Activated CD4-positive, alpha-beta T cell treated with anti-CD3 and anti-CD28 coated beads, Interleukin-2, amount 10 ng/mL, durations not matched to agents 24 days and 14 days (primary cell): ENCODE measurements at regions not wholly inside any gene's neighbourhood (a gene's known extent, or its start where the extent isn't known, plus 50 kb on each side); places are given as distances from the start of the nearest gene placed in this dataset.

Experiments
- DNase-seq: peaks from one replicate; pipeline ENCODE4 v3.0.0; 2022
- H3K27ac Mint-ChIP-seq: one replicate; pipeline ENCODE4 v1.8.0; 2022; ENCODE audit warnings: mild to moderate bottlenecking, mixed read lengths
- H3K27me3 Mint-ChIP-seq: one replicate; pipeline ENCODE4 v1.8.0; 2022; ENCODE audit warnings: mixed read lengths
- H3K36me3 Mint-ChIP-seq: one replicate; pipeline ENCODE4 v1.8.0; 2022; ENCODE audit warnings: low read depth, mild to moderate bottlenecking, mixed read lengths
- H3K4me1 Mint-ChIP-seq: one replicate; pipeline ENCODE4 v1.8.0; 2021; ENCODE audit warnings: mixed read lengths
- H3K4me3 Mint-ChIP-seq: one replicate; pipeline ENCODE4 v1.8.0; 2022; ENCODE audit warnings: mild to moderate bottlenecking, moderate library complexity, mixed read lengths
- H3K9me3 Mint-ChIP-seq: one replicate; pipeline ENCODE4 v1.8.0; 2021; ENCODE audit warnings: mixed read lengths
- intact Hi-C: fragments of 100-400 bp; cut with micrococcal nuclease; formaldehyde crosslinking; loops from one replicate; pipeline ENCODE4 v1.15.1; 2023

GRCh38 chr1:223478606-223479005 lies 85.4 kb downstream of the CCDC185 start:
- intact Hi-C loops, result no loop called here
- H3K9me3 Mint-ChIP-seq, result no peaks in the 10 kb centered on the region
- H3K27ac Mint-ChIP-seq, result no peak overlapping the region
- no peaks in the 10 kb centered on the region for H3K36me3 Mint-ChIP-seq
- no peaks in the 10 kb centered on the region for H3K4me1 Mint-ChIP-seq
- peaks cover 11% of the 10 kb centered on the region for H3K27me3 Mint-ChIP-seq
- no peak overlapping the region for H3K4me3 Mint-ChIP-seq
- DNase-seq, result no peak

- Mint-ChIP-seq H3K4me1 (no peaks in the 10 kb centered on the region), H3K36me3 (no peaks in the 10 kb centered on the region), H3K9me3 (no peaks in the 10 kb centered on the region), H3K27ac (no peak overlapping the region), H3K4me3 (no peak overlapping the region), H3K27me3 (peaks cover 14% of the 10 kb centered on the region)
- intact Hi-C loops, result no loop called here
- DNase-seq, result no peak
These were observed 86.0 kb downstream of the CCDC185 start for GRCh38 chr1:223479261-223479660.

DNA sequence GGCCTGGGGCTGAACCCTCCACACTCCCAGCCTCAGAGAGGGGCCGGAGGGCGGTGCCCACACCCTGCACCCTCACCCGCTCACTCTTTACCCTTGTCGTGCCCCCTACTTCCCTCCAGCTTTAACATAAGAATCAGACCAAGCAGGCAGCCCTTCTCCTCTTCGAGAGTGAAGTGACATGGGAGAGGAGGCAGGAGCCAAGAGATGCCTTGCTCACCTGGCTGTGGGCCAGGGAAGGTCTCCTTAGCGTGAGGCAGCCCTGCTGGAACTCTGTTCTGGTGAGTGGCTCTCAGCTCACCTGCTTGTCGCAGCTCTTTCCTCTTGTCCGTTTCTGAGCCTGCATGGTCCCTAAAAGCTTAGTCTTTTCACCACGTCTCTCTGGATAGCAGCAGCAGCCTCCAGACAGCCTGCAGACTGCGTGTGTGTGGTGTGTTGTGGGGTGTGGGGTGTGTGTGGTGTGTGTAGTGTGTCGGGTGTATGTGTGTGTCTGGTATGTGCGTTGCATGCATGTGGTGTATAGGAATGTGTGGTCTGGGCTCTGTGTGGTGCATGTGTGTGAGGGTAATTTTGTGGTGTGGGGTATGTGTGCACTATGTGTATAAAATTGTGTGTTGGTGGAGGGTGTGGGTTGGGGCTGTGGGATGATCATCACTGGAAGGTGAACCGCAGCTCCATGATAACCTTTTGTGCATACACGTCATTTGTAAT lies 86.7 kb downstream of the CCDC185 start:
- DNase-seq, result no peak
- Mint-ChIP-seq H3K27me3 (peaks cover 16% of the 10 kb centered on the region), H3K36me3 (no peaks in the 10 kb centered on the region), H3K9me3 (no peaks in the 10 kb centered on the region), H3K27ac (no peak overlapping the region), H3K4me1 (no peaks in the 10 kb centered on the region), H3K4me3 (no peak overlapping the region)
- intact Hi-C loops, result loop anchor here (5.0 kb wide), 1 partner anchor 958 kb away; no protein-coding TSS in a partner anchor

- DNase-seq, result no peak
- H3K27me3 Mint-ChIP-seq, result peaks cover 10% of the 10 kb centered on the region
- no peak overlapping the region for H3K27ac Mint-ChIP-seq
- no peaks in the 10 kb centered on the region for H3K36me3 Mint-ChIP-seq
- no peaks in the 10 kb centered on the region for H3K9me3 Mint-ChIP-seq
- intact Hi-C loops, result loop anchor here (5.0 kb wide), 1 partner anchor 960 kb away; no protein-coding TSS in a partner anchor
- H3K4me1 Mint-ChIP-seq, result no peaks in the 10 kb centered on the region
- no peak overlapping the region for H3K4me3 Mint-ChIP-seq
These were observed 88.9 kb downstream of the CCDC185 start for GRCh38 chr1:223482132-223482531.

GRCh38 chr1:223482766-223483165 lies 89.6 kb downstream of the CCDC185 start:
- Mint-ChIP-seq H3K4me1 (no peaks in the 10 kb centered on the region), H3K36me3 (no peaks in the 10 kb centered on the region), H3K4me3 (no peak overlapping the region), H3K27me3 (peaks cover 11% of the 10 kb centered on the region), H3K9me3 (no peaks in the 10 kb centered on the region), H3K27ac (no peak overlapping the region)
- peak; percentile 58 for DNase-seq
- intact Hi-C loops, result loop anchor here (5.0 kb wide), 1 partner anchor 960 kb away; no protein-coding TSS in a partner anchor

- H3K4me1 Mint-ChIP-seq, result no peaks in the 10 kb centered on the region
- H3K36me3 Mint-ChIP-seq, result no peaks in the 10 kb centered on the region
- intact Hi-C loops, result loop anchor here (5.0 kb wide), 1 partner anchor 961 kb away; no protein-coding TSS in a partner anchor
- H3K4me3 Mint-ChIP-seq, result no peak overlapping the region
- no peak overlapping the region for H3K27ac Mint-ChIP-seq
- H3K27me3 Mint-ChIP-seq, result peaks cover 10% of the 10 kb centered on the region
- no peak for DNase-seq
- no peaks in the 10 kb centered on the region for H3K9me3 Mint-ChIP-seq
These were observed 90.3 kb downstream of the CCDC185 start for GRCh38 chr1:223483511-223483910.

DNA sequence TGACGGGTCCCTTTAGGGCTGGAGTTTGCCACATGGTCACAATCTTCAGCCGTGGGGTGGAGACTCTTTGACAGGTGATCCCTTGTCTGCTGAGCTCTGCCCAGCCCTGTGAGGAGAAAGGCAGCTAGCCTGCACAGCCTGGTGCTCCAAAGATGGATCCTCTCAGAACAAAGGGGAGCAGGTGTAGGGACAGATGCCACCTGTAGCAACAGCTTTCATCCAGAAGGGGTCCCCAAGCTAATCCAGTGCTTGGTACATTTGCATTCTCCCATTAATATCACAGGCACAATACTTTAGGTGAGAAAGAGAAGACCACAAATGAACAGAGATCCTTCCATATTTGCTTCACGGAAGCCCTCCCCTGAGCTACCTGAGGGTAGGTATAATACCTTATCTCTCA lies 93.2 kb downstream of the CCDC185 start:
- no peaks in the 10 kb centered on the region for H3K9me3 Mint-ChIP-seq
- no peak for DNase-seq
- no peak overlapping the region for H3K27ac Mint-ChIP-seq
- H3K36me3 Mint-ChIP-seq, result no peaks in the 10 kb centered on the region
- peaks cover 10% of the 10 kb centered on the region for H3K27me3 Mint-ChIP-seq
- H3K4me1 Mint-ChIP-seq, result no peaks in the 10 kb centered on the region
- H3K4me3 Mint-ChIP-seq, result no peak overlapping the region
- intact Hi-C loops, result no loop called here

DNA sequence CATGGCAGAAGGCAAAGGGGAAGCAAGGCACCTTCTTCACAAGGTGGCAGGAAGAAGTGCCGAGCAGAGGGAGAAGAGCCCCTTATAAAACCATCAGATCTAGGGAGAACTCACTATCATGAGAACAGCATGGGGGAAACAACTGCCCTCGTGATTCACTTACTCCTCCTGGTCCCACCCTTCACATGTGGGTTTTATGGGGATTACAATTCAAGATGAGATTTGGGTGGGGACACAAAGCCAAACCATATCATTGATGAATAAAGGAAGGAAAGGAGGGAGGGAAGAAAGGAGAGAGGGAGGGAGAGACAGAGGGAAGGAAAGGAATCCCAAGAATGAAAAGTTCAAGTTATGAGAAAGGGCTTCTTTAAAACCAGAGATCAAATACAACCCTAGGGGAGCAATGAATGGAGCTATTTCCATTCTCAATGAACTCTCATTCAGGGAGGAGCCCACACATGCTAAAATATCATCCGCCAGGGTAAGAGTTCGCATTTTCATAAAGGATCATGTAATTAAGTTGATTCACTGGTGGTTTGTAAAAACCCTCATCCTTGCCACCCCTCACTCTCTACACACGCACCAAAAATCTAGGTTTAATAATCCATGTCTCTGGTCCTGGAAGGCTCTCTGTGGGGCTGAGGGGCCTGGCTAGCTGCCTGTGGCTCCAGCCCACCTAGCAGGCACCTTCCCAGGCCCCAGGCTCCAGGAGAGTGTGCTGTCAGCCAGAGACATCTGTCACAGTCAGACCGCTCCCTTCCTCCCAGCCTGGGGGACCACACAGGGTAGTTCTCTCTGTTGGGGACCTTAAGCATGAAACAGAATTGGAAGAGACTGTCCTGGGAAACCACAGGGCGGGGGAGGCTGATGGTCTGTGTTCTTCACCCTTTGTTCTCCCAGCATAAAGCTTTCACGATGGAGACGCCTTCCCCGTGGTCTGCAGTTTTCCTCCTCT lies 94.0 kb downstream of the CCDC185 start:
- H3K9me3 Mint-ChIP-seq, result no peaks in the 10 kb centered on the region
- no peak for DNase-seq
- H3K27me3 Mint-ChIP-seq, result peaks cover 10% of the 10 kb centered on the region
- H3K4me1 Mint-ChIP-seq, result no peaks in the 10 kb centered on the region
- H3K4me3 Mint-ChIP-seq, result no peak overlapping the region
- H3K36me3 Mint-ChIP-seq, result no peaks in the 10 kb centered on the region
- intact Hi-C loops, result no loop called here
- no peak overlapping the region for H3K27ac Mint-ChIP-seq

DNA sequence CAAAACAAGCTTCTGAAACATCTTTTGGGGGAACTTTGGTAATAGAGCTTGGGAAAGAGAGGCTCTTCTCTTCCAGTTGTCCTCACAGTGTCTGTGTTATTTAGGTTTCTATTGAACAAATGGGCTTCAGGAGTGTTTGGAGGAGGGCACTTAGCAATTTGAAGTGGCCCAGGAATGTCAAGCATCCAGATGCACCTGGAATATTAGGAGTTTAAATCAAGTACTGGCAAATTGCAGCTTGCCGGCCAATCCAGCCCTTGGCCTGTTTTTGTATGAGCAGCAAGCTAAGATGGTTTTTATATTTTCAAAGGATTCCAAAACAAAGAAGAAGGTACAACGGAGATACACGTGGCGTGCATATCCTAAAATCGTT lies 94.7 kb downstream of the CCDC185 start:
- Mint-ChIP-seq H3K27me3 (peaks cover 10% of the 10 kb centered on the region), H3K4me1 (no peaks in the 10 kb centered on the region), H3K4me3 (no peak overlapping the region), H3K9me3 (no peaks in the 10 kb centered on the region), H3K36me3 (no peaks in the 10 kb centered on the region), H3K27ac (no peak overlapping the region)
- DNase-seq, result no peak
- intact Hi-C loops, result no loop called here

GRCh38 chr1:223489439-223489838 lies 96.2 kb downstream of the CCDC185 start:
- Mint-ChIP-seq H3K4me1 (no peaks in the 10 kb centered on the region), H3K36me3 (no peaks in the 10 kb centered on the region), H3K4me3 (no peak overlapping the region), H3K27me3 (peaks cover 7% of the 10 kb centered on the region), H3K27ac (no peak overlapping the region), H3K9me3 (no peaks in the 10 kb centered on the region)
- intact Hi-C loops, result no loop called here
- DNase-seq, result no peak

DNA sequence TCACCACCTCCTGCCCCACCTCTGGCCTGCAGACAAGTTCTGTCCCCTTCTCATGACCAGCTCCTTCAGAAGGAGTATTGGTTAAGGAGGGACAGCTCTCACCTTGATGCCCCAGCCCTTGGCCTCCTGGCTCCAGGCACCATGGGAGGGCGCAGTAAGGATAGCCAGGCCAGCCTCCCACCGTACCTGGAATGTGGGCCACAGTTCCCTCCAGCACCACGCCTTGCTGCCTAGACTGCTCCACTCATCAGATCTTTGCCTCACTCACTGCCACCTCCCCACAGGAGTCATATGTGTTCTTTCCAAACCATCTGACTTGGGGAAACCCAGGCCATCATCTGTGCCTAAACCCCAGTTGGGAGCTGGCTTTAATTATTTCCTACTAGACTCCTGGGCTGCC lies 97.0 kb downstream of the CCDC185 start:
- intact Hi-C loops, result no loop called here
- peaks cover 4% of the 10 kb centered on the region for H3K27me3 Mint-ChIP-seq
- H3K27ac Mint-ChIP-seq, result no peak overlapping the region
- DNase-seq, result no peak
- H3K4me1 Mint-ChIP-seq, result no peaks in the 10 kb centered on the region
- H3K36me3 Mint-ChIP-seq, result no peaks in the 10 kb centered on the region
- H3K4me3 Mint-ChIP-seq, result no peak overlapping the region
- H3K9me3 Mint-ChIP-seq, result no peaks in the 10 kb centered on the region
